Gastrocnemius medialis (tissue), 4 donors: ENCODE measurements at regions not wholly inside any gene's neighbourhood (a gene's known extent, or its start where the extent isn't known, plus 50 kb on each side); places are given as distances from the start of the nearest gene placed in this dataset.

Experiments
- ATAC-seq, 2 donors: fragments of 150-250 bp; one replicate each; pipeline ENCODE4 v1.9.1; 2016
- DNase-seq, 2 donors: peaks; one replicate each; pipeline ENCODE4 v3.0.0-alpha.2; 2019
- H3K27ac ChIP-seq, 4 donors: fragments of 200-600 bp; sonication (generic); 1 replicate in 1 of 4; 2 replicates in 3 of 4; pipeline ENCODE4 v1.5.1; 2016 to 2018; ENCODE audit warnings: mild to moderate bottlenecking in 2 of 4, moderate library complexity in 1 of 4
- H3K27me3 ChIP-seq, 3 donors: fragments of 200-600 bp; sonication (generic) in 2 of 3; 1 replicate in 1 of 3; 2 replicates in 2 of 3; pipeline versions ENCODE4 v1.5.1 to v1.6.0; 2016 to 2019; ENCODE audit warnings: mild to moderate bottlenecking in 1 of 3, moderate library complexity in 1 of 3
- H3K36me3 ChIP-seq, 2 donors: fragments of 200-600 bp; sonication (generic) in 1 of 2; one replicate each; pipeline ENCODE4 v1.5.1; 2017 to 2018
- H3K4me1 ChIP-seq, 2 donors: fragments of 200-600 bp; sonication (generic) in 1 of 2; one replicate each; pipeline ENCODE4 v1.5.1; 2016 to 2017; ENCODE audit warnings: mild to moderate bottlenecking in 2 of 2
- H3K4me3 ChIP-seq, 4 donors: fragments of 200-600 bp; sonication (generic) in 3 of 4; 1 replicate in 1 of 4; 2 replicates in 3 of 4; pipeline ENCODE4 v1.5.1; 2016 to 2019; ENCODE audit warnings: mild to moderate bottlenecking in 2 of 4
- H3K9me3 ChIP-seq, 3 donors: fragments of 200-600 bp; sonication (generic) in 2 of 3; 1 replicate in 1 of 3; 2 replicates in 2 of 3; pipeline ENCODE4 v1.5.1; 2016 to 2019
- POLR2A ChIP-seq, 2 donors: fragments of 450-650 bp; IDR thresholded peaks; one replicate each; pipeline ENCODE4 v1.6.1; 2017; ENCODE audit warnings: antibody characterized with exemption in 2 of 2, mild to moderate bottlenecking in 2 of 2, moderate library complexity in 2 of 2
- in situ Hi-C, 4 donors: fragments of 200-750 bp; cut with MboI; loops; one replicate each; pipeline versions ENCODE4 v1.15.0 to v1.8.0; 2017; ENCODE audit warnings: low sequenced_read_pairs in 4 of 4
- intact Hi-C: fragments of 100-400 bp; cut with DNase I; formaldehyde crosslinking; loops from one replicate; pipeline ENCODE4 v1.15.1; 2023; ENCODE audit warnings: low total_unique reads
- TF ChIP-seq, protein P1 (sequence below), 5 experiments: fragments of 450-650 bp in 3 of 5; fragments of 200-600 bp in 2 of 5; sonication (generic) in 2 of 5; IDR thresholded peaks in 4 of 5; conservative IDR thresholded peaks in 1 of 5; 1 replicate in 4 of 5; 2 replicates in 1 of 5; pipeline ENCODE4 v1.5.1; 2016 to 2019; ENCODE audit warnings: antibody characterized with exemption in 5 of 5, mild to moderate bottlenecking in 3 of 5, moderate library complexity in 3 of 5

- H3K9me3 ChIP-seq = no peaks in the 10 kb centered on the region
- peaks cover 9 to 16% of the 10 kb centered on the region in 2 donors for H3K4me1 ChIP-seq
- intact Hi-C loops = no loop called here
- DNase-seq (no peak), ATAC-seq (no peak)
- H3K27me3 ChIP-seq = no peaks in the 10 kb centered on the region
- no peak overlapping the region for H3K27ac ChIP-seq
- TF ChIP-seq, protein P1, sequence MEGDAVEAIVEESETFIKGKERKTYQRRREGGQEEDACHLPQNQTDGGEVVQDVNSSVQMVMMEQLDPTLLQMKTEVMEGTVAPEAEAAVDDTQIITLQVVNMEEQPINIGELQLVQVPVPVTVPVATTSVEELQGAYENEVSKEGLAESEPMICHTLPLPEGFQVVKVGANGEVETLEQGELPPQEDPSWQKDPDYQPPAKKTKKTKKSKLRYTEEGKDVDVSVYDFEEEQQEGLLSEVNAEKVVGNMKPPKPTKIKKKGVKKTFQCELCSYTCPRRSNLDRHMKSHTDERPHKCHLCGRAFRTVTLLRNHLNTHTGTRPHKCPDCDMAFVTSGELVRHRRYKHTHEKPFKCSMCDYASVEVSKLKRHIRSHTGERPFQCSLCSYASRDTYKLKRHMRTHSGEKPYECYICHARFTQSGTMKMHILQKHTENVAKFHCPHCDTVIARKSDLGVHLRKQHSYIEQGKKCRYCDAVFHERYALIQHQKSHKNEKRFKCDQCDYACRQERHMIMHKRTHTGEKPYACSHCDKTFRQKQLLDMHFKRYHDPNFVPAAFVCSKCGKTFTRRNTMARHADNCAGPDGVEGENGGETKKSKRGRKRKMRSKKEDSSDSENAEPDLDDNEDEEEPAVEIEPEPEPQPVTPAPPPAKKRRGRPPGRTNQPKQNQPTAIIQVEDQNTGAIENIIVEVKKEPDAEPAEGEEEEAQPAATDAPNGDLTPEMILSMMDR (IDR thresholded peaks at IDR 0.05 in 4 of 5, conservative IDR thresholded peaks at IDR 0.05 in 1 of 5) = no peak
- no peak for TF ChIP-seq POLR2A (IDR thresholded peaks at IDR 0.05)
- in situ Hi-C loops = no loop called here
- H3K4me3 ChIP-seq = no peak overlapping the region
- H3K36me3 ChIP-seq = no peaks in the 10 kb centered on the region
Measured at GRCh38 chr2:160924936-160925353, 235.3 kb upstream of the TANK start.

DNA sequence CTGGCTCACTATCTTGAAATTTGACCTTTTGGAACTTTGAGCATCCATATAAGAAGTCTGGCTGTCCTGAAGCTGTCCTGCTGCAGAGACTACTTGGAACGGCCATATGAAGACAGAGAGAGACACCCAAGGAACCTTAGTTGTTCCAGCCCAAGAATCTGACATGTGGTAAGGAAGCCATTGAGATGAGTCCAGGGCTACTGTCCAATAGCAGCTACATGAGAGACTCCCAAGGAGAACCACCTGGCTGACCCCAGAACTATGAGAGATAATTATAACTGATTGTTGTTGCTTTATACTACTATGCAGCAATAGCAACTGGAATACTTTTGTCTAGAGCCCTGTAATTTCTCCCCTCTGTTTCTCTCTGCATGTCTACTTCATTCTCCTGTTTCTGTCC lies 234.3 kb upstream of the TANK start:
- H3K27me3 ChIP-seq = no peaks in the 10 kb centered on the region
- in situ Hi-C loops = no loop called here

DNA sequence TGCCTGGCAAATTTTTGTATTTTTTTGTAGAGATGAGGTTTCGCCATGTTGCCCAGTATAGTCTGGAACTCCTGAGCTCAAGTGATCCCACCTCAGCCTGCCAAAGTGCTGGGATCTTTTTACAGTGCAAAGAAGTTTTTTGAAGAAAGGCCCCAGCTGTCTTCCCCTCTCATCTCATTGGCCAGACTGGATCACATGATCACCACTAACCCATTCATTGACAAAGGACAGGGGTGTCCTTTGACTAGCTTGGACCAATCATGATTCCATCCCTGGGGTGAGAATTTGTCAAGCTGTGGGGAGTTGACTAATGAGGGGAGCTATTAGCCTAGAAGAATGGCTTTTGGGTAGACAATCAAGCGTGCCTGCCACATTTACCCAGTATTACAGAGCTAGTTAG lies 232.9 kb upstream of the TANK start:
- Histone ChIP-seq H3K9me3 (no peaks in the 10 kb centered on the region), H3K27me3 (no peaks in the 10 kb centered on the region), H3K4me3 (no peak overlapping the region), H3K36me3 (no peaks in the 10 kb centered on the region), H3K4me1 (peaks cover 0 to 5% of the 10 kb centered on the region in 2 donors), H3K27ac (no peak overlapping the region)
- no peak for DNase-seq
- intact Hi-C loops (no loop called here), in situ Hi-C loops (no loop called here)
- ATAC-seq = no peak
- no peak for TF ChIP-seq POLR2A (IDR thresholded peaks at IDR 0.05)
- TF ChIP-seq, protein P1 (IDR thresholded peaks at IDR 0.05 in 4 of 5, conservative IDR thresholded peaks at IDR 0.05 in 1 of 5) = no peak

More for the DNA sequence above, 234.3 kb upstream of the TANK start:
- intact Hi-C loops = no loop called here
- H3K4me1 ChIP-seq = peaks cover 7 to 14% of the 10 kb centered on the region in 2 donors
- no peak overlapping the region for H3K4me3 ChIP-seq
- H3K9me3 ChIP-seq = no peaks in the 10 kb centered on the region
- DNase-seq (no peak), ATAC-seq (no peak)
- no peak overlapping the region for H3K27ac ChIP-seq
- TF ChIP-seq, protein P1 (IDR thresholded peaks at IDR 0.05 in 4 of 5, conservative IDR thresholded peaks at IDR 0.05 in 1 of 5) = no peak
- no peaks in the 10 kb centered on the region for H3K36me3 ChIP-seq

GRCh38 chr2:160928854-160929301 lies 231.3 kb upstream of the TANK start:
- Histone ChIP-seq H3K27ac (no peak overlapping the region), H3K4me1 (peaks cover 0 to 5% of the 10 kb centered on the region in 2 donors), H3K9me3 (no peaks in the 10 kb centered on the region), H3K27me3 (no peaks in the 10 kb centered on the region), H3K4me3 (no peak overlapping the region), H3K36me3 (no peaks in the 10 kb centered on the region)
- ATAC-seq (no peak), DNase-seq (no peak)
- intact Hi-C loops (no loop called here), in situ Hi-C loops (no loop called here)
- no peak for TF ChIP-seq POLR2A (IDR thresholded peaks at IDR 0.05)
- TF ChIP-seq, protein P1 (IDR thresholded peaks at IDR 0.05 in 4 of 5, conservative IDR thresholded peaks at IDR 0.05 in 1 of 5) = no peak

DNA sequence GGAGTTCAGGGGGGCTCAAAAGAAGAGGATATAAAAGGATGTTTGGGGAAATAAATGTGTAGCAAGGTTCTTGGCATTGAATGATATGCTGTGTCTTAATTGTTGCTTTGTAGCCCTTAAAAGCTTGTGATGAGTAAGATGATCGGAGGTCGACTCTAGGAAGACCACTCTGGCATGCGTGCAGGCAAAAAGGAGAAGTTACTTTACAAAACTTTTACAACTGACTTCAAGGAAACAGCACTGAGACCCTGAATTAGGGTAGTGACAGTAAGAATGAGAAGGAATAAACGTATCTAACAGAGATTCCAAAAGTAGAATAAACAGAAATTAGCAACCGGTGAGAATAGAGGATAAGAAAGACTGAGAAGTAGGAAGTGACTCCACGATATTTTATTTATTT lies 228.7 kb upstream of the TANK start:
- intact Hi-C loops = no loop called here
- in situ Hi-C loops = no loop called here
- TF ChIP-seq POLR2A (IDR thresholded peaks at IDR 0.05) = no peak
- TF ChIP-seq, protein P1 (IDR thresholded peaks at IDR 0.05 in 4 of 5, conservative IDR thresholded peaks at IDR 0.05 in 1 of 5) = no peak
- DNase-seq (no peak), ATAC-seq (no peak)
- no peaks in the 10 kb centered on the region for H3K4me1 ChIP-seq
- H3K27ac ChIP-seq = no peak overlapping the region
- no peaks in the 10 kb centered on the region for H3K36me3 ChIP-seq
- H3K4me3 ChIP-seq = no peak overlapping the region
- H3K9me3 ChIP-seq = no peaks in the 10 kb centered on the region
- no peaks in the 10 kb centered on the region for H3K27me3 ChIP-seq
